ENCODE measurements at regions not wholly inside any gene's neighbourhood (a gene's known extent, or its start where the extent isn't known, plus 50 kb on each side); places are given as distances from the start of the nearest gene placed in this dataset.

GRCh38 chr13:54177466-54177865 lies 1148.9 kb downstream of the OLFM4 start:
- Mint-ChIP-seq H3K9me3 (peaks cover 5% of the 10 kb centered on the region), H3K36me3 (peaks cover 6% of the 10 kb centered on the region), H3K4me3 (no peak overlapping the region), H3K4me1 (peaks cover 31% of the 10 kb centered on the region), H3K27ac (no peak overlapping the region), H3K27me3 (ENCODE audit: low read depth) (no peaks in the 10 kb centered on the region)
- no peak for TF ChIP-seq ZNF423 (CRISPR knock-in tag; IDR thresholded peaks at IDR 0.05)
- POLR2A ChIA-PET: no interaction called here
- ATAC-seq: no peak
- no peak for DNase-seq (ENCODE audit: low spot score)
- CTCF ChIA-PET: interaction anchor here (0.8 kb wide), 1 partner anchor 395 kb away, joined by 3 read pairs; no protein-coding TSS in a partner anchor

- Mint-ChIP-seq H3K4me1 (peaks cover 50% of the 10 kb centered on the region), H3K9me3 (no peaks in the 10 kb centered on the region), H3K4me3 (no peak overlapping the region), H3K36me3 (no peaks in the 10 kb centered on the region), H3K27ac (peak overlapping the region; percentile 32; the same call in 1 of the 2 replicates), H3K27me3 (ENCODE audit: low read depth) (no peaks in the 10 kb centered on the region)
- ChIA-PET CTCF (interaction anchor here (0.6 to 1.6 kb wide), 5 partner anchors 11 to 400 kb away, joined by 3 to 16 read pairs (median 5); no protein-coding TSS in a partner anchor), POLR2A (no interaction called here)
- no peak for TF ChIP-seq TEAD1 (CRISPR knock-in tag; IDR thresholded peaks at IDR 0.05)
- TF ChIP-seq ZBTB43 (CRISPR knock-in tag; IDR thresholded peaks at IDR 0.05): no peak
- no peak for ATAC-seq
- no peak for DNase-seq (ENCODE audit: low spot score)
Measured at GRCh38 chr13:54183166-54183565, 1154.6 kb downstream of the OLFM4 start.

GRCh38 chr13:54183728-54184127 lies 1155.1 kb downstream of the OLFM4 start:
- H3K4me3 Mint-ChIP-seq: no peak overlapping the region
- peaks cover 2% of the 10 kb centered on the region; the same call in 1 of the 2 replicates for H3K36me3 Mint-ChIP-seq
- peak overlapping the region; percentile 32; the same call in 1 of the 2 replicates for H3K27ac Mint-ChIP-seq
- peaks cover 49% of the 10 kb centered on the region for H3K4me1 Mint-ChIP-seq
- TF ChIP-seq ZNF423 (CRISPR knock-in tag; IDR thresholded peaks at IDR 0.05) (no peak), MXD4 (CRISPR knock-in tag; IDR thresholded peaks at IDR 0.05; ENCODE audit: borderline replicate concordance) (no peak), ZBTB43 (CRISPR knock-in tag; IDR thresholded peaks at IDR 0.05) (no peak), FOXJ3 (CRISPR knock-in tag; IDR thresholded peaks at IDR 0.05; ENCODE audit: borderline replicate concordance) (no peak), ZBTB21 (CRISPR knock-in tag; IDR thresholded peaks at IDR 0.05; ENCODE audit: borderline replicate concordance) (no peak), ZNF263 (CRISPR knock-in tag; IDR thresholded peaks at IDR 0.05; ENCODE audit: low read depth) (no peak), MLX (CRISPR knock-in tag; IDR thresholded peaks at IDR 0.05) (no peak), KAT7 (CRISPR knock-in tag; IDR thresholded peaks at IDR 0.05; ENCODE audit: borderline replicate concordance) (no peak), ATF3 (CRISPR knock-in tag; conservative IDR thresholded peaks at IDR 0.05) (no peak), OVOL2 (CRISPR knock-in tag; IDR thresholded peaks at IDR 0.05; ENCODE audit: borderline replicate concordance) (no peak), SP1 (CRISPR knock-in tag; conservative IDR thresholded peaks at IDR 0.05) (no peak), USF1 (CRISPR knock-in tag; IDR thresholded peaks at IDR 0.05) (no peak)
- ATAC-seq: no peak
- ChIA-PET POLR2A (no interaction called here), CTCF (interaction anchor here (0.6 to 1.6 kb wide), 6 partner anchors 10 to 933 kb away, joined by 3 to 16 read pairs (median 4); no protein-coding TSS in a partner anchor)
- H3K27me3 Mint-ChIP-seq (ENCODE audit: low read depth): no peaks in the 10 kb centered on the region
- no peaks in the 10 kb centered on the region for H3K9me3 Mint-ChIP-seq
- DNase-seq (ENCODE audit: low spot score): no peak

- no peak for ATAC-seq
- no peak overlapping the region for H3K4me3 Mint-ChIP-seq
- H3K27me3 Mint-ChIP-seq (ENCODE audit: low read depth): no peaks in the 10 kb centered on the region
- peaks cover 2% of the 10 kb centered on the region; the same call in 1 of the 2 replicates for H3K36me3 Mint-ChIP-seq
- POLR2A ChIA-PET: no interaction called here
- DNase-seq (ENCODE audit: low spot score): no peak
- H3K4me1 Mint-ChIP-seq: peaks cover 54% of the 10 kb centered on the region
- CTCF ChIA-PET: interaction anchor here (1.2 to 1.7 kb wide), 6 partner anchors 10 to 934 kb away, joined by 4 to 18 read pairs (median 10); no protein-coding TSS in a partner anchor
- peak overlapping the region; percentile 12; the same call in 1 of the 2 replicates for H3K27ac Mint-ChIP-seq
- TF ChIP-seq CDX4 (CRISPR knock-in tag; IDR thresholded peaks at IDR 0.05; ENCODE audit: borderline replicate concordance) (no peak), EMX1 (CRISPR knock-in tag; IDR thresholded peaks at IDR 0.05) (no peak), TEAD1 (CRISPR knock-in tag; IDR thresholded peaks at IDR 0.05) (no peak), ZBTB21 (CRISPR knock-in tag; IDR thresholded peaks at IDR 0.05; ENCODE audit: borderline replicate concordance) (no peak), ATF2 (CRISPR knock-in tag; IDR thresholded peaks at IDR 0.05; ENCODE audit: borderline replicate concordance, low read depth) (no peak), PRRX2 (CRISPR knock-in tag; IDR thresholded peaks at IDR 0.05) (no peak), GABPB1 (CRISPR knock-in tag; IDR thresholded peaks at IDR 0.05) (no peak), ZSCAN18 (CRISPR knock-in tag; IDR thresholded peaks at IDR 0.05) (no peak)
- no peaks in the 10 kb centered on the region for H3K9me3 Mint-ChIP-seq
Measured at GRCh38 chr13:54184576-54184975, 1156.0 kb downstream of the OLFM4 start.
